NCI-H524 (cell line): ENCODE measurements at regions not wholly inside any gene's neighbourhood (a gene's known extent, or its start where the extent isn't known, plus 50 kb on each side); places are given as distances from the start of the nearest gene placed in this dataset.
A peak's percentile ranks its signal among the peaks of the same experiment; 100 is the strongest.

Experiments
- DNase-seq, 2 experiments: peaks; one replicate each; lab custom pipeline; 2025; lab: John Stamatoyannopoulos, UW

DNA sequence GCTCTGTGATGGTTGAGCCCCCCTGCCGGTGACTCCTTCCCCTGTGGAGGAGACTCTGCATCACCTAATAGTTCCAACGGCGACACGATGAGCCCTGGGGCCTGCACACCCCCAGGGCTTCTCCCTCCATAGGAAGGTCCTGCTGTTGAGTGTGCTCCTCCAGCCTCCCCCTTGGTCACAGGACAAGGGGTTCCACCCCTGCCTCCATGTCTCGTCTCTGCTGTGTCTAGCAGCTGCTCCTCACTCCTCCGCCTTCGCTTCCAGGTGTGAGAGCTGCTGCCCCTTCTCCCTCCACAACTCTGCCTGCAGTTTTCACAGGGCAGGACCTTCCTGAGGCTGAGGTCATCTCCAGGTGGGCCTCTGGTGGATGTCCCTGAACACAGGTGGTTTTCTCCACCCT is 1416.1 kb downstream of the TBC1D22A start:
- DNase-seq = no peak

DNA sequence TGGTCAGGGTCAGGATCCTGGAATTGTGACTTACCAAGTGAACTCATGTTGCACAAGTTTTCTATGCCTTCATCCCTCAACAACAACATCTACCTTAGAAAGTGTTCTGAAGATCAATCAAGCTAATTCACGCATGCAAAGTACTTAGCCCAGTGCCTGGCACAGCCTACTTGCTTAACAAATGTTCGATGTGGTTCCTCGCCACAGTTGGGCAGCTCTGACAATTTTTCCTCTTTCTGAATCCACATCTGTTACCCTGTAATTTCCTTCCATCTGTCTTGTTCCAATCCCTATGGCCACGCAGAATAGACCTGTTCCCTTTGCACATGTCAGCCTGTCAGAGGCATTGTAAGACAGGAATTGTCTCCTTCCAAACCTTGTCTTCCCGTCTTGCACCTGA is 1415.2 kb downstream of the TBC1D22A start:
- peak; percentile 13 to 66 for DNase-seq

DNA sequence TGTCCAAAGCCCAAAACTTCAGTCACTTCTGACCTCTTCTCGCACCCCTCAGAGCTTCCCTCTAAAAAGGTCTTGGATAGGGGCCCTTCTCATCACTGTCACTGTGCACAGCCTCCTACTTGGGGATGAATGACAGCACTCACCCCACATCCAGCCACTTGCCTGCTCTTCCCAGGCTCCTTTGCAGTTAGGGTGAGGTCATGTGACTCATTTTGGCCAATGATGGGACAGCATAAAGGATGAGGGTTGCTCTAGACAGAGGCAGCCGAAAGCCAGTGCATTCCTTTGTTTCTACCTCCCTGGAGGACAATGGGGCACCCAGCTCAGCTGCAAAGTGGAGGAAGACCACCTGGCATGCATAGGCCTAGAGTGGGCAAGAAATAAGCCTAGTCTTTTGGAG is 1413.3 kb downstream of the TBC1D22A start:
- no peak for DNase-seq

DNA sequence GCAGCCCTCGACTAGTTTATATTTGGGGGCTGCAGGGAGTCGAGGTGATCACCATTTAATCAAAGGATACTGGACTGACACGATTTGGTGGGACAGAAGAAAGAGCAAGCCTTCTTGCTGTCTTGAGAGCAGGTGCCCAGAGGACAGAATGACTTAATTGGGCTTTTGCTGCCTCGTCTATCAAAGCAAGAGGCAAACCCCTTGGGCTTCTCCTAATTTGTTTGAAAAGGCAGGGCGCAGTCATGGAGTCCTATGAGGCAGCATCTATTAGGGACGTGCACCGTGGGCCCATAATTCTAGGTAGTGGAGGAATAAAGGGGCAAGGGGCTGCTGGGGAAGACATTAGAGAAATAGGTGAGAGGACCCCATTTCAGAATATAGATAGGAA is 1411.3 kb downstream of the TBC1D22A start:
- DNase-seq = no peak

DNA sequence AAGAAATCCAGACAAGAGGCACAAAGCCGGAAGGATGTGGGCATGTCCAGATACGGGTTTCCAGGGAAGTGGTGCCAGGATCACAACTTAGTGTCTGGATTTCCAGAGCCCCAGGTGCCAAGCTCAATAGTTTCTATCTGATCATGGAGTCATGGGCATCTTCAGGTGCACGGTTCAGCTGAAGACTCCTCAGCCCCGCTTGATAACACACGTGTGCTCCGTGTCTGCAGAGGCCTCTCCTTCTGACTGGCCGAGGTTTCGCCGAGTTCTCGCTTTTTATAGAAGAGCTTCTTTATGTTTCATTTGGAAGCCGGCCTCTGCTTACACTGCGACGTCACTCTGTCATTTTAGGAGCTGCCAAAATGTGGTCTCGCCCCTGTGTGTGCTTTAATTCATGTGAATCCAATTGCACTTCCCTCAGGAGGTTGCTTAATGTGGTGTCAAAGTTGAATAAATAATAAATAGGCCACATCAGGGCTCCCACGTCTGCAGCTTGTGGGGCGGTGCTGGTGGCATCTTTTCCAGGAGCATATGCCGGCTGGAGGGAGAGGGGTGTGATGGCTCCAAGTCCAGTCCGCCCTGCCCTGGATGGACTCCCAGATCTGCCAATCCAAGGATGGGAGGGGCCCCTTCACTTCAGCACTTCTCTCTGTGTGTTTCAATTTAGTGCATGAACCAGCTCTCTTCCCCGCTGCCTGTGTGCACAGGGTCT is 1410.8 kb downstream of the TBC1D22A start:
- DNase-seq = no peak

DNA sequence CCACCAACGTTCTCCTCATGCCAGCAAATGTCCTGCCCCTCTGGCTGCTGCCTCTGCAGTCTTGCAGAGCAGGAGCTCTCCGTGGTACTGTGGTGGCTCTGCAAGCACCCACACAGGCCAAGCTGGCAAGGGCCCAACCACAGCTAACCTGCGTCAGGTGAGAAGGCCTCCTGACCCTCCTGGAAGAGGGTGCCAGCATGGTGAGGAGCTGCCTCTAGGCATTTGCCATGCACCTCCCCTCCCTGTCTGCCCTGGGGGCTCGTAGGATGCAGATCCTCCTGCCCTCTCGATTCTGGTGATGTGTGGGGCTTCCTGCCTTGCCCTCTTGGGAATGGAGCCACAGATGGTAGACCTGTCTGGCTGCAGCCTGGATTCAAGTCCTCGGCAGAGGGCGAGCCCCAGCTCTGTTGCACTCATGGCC is 1408.8 kb downstream of the TBC1D22A start:
- DNase-seq = no peak

DNA sequence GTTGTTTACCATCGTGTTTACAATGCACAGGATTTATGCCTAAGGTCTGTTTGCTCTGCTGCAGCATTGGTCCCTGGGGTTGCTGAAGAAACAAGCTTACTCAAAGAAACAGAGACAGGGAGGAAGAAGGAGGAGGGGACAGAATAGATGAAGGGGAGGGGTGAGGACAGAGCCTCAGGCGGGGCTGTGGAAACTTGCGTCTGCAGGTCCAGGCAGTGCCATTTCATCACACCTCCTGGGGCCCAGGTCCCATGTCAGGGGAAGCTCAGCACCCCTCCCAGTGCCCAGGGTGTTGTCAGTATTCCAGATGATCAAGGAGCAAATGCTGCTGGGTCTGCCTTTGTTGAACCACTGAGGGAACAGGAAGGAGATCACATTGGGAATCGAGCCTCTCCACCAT is 1406.8 kb downstream of the TBC1D22A start:
- no peak for DNase-seq

DNA sequence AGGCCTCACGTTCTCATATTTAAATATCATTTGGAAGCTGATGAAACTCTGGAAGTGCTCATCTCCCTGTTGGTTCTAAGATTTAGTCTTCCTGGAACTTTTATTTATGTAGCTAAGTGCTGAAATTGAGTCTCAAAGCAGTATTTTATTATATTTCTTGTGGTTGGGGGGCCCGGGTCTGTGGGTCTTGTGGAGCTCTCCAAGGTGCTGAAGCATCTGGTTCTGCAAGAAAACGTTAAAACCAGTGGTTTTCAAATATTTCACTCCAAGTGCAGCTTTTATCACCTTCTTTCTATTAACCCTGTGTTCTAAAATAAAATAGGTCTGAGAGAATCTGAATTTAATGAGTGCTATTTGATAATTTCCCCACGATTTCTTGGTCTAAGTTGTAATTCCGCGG is 1404.8 kb downstream of the TBC1D22A start:
- no peak for DNase-seq

DNA sequence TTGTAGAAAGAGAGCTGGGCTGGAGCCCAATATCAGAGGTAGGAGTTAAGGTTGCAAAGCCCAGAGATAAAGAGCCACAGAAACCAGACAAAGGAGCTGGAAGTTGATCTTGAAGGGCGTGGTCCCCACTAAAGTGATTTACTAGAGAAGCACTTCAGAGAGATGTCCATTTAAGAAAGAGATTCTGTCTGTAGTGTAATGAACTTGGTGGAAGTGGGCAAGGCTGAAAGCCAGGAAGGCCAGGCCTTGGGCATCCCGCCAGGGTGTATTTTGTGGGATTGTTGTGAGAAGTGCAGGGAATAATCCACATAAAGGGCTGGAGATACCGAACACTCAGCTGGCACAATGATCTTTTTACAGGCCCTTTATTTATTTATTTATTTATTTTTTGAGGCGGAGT is 1398.8 kb downstream of the TBC1D22A start:
- DNase-seq = no peak

DNA sequence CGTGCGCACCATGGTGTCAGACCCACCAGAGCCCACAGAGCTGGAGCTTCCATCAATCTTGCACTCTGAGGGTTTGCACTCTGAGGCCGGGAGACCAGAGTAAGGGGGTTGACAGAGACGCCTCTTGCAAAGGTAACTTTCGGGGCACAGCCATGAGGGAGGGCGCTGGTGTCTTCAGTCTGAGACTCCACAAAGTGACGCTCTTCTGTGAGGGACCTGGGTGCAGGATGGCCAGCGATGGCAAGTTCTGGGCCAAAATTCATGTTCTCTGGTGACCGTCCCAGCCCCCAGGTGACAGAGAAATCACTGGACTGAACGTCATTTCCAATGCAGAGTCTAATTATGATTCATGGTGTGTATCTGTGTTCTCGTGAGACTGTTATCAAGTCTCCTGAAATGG is 1395.2 kb downstream of the TBC1D22A start:
- no peak for DNase-seq

DNA sequence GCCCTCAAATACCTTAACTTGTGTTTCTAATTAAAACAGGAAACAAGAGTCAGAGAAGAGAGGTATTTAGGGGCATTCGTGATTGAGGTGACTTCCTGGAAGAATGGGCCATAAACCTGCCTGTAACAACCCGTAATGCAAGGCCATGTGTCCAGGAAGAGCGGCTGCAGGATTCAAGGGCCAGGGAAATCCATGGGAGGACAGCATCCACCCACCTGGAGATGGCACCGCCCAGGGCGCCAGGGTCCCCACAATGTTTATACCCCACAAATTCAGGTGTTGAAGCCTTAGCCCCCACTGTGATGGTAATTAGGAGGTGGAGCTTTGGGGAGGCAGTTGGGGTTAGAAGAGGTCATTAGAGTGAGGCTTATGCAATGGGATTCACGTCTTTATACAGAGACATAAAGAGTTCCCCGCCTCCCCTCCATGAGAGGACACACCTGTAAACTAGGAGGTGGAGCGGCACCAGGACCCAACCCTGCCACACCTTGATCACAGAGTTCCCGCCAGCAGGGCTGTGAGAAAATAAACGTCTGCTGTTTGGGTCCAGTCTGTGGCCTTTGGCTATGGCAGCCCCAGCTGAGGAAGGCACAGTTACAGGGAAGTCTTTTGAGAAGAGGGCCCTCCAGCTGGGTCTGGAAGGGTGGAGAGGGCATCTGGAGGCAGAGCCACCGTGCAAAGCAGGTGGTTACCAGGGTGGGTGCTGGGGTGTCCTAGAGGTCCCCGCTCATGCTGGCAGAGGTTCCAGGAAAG is 1394.3 kb downstream of the TBC1D22A start:
- no peak for DNase-seq

DNA sequence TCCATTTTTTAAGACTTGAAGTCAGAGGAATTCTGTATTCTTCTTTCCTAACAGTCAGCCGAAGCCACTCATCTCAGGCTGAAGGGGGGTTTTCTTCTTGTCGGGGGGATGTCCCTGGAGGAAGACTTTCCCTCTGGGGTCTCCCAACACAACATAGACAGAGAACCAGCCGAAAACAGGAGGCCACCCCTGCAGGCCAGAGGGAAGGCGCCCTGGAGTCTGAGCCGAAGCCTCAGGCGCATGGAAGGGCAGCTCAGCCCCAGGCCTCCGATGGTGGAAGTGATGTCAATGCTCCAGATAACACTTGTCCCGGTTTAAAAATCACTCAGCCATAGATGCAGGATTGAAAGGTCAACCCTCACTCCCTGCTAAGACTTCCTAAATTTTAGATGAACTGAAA is 1393.0 kb downstream of the TBC1D22A start:
- no peak for DNase-seq

DNA sequence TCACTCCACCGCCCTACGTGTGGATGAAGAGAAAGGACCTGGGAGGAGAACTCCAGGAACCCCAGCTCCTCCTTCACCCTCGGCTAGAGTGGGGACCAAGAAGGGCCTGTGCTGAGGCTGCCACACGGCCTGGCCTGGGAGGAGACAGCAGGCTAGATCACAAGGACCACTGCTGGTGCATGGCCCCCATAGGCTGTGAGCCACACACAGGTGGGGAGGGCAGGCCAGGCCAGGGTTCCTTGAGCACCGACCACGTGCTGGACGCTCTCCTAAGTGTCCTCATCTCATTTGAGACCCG is 1392.4 kb downstream of the TBC1D22A start:
- DNase-seq = no peak

DNA sequence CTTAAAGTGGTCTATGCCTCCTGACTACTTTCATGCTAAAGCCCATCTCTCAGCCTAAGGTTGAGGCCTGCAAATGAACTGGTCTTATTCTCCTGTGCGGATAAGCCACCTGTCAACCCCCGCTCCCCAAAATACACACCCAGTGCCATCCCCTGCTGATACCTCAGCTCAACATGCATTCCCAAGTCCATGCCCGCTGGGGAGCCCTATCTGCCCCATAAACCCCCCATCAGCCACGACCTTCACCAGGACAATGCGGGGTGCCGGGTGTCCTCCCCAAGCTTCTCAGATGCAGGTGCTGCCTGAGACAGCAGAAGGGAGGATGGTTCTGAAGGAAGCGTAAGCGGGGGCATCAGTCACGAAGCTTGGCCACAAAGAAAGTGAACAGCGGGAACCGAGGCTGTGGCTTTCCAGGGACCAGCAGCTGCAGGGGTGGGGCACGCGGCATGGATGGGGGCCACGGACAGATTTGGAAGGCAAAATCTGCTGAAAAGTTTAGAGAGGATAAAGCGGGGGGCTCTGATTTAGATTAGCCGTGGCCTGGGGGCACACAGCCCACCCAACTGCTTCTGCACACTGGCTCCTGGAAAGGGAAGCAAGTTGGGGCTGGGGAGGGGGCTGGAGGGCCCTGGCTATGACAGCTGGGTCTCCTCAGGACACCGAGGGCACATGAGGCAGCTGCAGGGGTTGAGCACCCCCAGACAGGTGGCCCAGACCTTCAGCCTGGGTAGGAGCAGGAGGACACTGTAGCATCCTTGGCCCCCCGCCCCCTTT is 1391.9 kb downstream of the TBC1D22A start:
- DNase-seq = no peak

DNA sequence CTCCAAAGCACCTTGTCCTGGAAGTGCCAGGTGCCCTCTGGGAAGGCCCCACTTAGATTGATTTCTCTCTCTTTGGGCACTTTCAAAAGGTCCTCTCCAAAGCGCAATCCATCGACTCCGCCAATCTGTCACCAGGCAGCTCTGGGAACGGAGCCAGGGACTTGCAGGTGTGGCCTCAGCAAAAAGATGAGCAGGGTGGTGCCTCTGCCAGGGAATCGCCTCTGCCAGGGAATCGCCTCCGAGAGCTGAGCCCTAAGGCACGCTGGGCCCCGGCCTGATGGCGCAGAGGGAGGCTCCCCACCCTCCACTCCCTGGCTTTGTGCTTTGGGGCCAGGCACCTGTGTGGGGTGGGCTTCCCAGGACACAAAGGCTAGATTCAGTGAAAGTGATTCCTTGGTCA is 1391.3 kb downstream of the TBC1D22A start:
- peak; percentile 51 to 87 for DNase-seq

DNA sequence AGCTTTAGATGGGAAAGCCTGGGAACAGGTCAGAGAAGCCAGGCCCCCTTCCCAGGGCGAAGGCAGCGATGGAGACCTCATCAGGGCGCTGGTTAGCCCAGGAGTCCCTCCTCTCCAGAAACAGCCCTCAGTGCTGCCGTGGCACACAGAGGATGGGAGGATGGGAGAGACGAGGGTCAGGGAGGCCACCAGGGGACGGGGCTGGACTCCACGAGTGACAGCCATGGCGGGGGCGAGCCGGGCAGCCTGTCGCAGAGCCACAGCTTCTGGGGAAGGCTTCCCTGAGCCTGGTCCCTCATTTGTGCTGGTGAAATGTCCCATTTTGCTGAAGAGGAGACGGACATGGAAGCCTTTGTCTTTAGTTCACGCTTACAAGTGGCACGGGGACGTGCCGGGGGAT is 1390.5 kb downstream of the TBC1D22A start:
- DNase-seq = no peak

DNA sequence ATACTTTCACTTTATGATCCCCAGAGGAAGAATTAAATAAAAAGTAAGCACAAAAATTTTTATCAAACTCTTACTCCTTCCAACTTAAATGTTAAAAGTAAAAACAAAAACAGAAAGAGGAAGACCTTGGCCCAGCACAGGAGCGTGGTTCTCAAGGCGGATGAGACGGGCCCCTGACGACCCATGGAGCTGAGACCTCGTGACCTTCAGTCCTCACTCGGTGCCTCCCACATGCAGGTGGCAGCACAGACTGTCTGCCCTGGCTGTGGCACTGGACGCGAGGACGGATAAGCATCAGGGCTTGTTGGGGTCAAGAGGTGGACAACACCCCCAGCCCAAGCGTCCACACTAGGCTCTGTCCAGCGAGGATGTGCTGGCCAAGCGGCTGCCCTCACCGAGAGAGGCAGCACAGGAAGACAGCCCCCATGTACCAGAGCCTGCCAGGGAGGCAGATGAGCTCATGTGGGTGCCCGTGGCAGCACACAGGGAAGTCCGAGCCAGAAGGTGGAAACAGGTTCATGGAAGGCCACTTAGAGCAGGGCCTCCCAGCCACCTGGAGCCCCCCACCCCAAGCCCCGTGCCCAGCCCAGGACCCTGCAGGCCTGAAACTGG is 1389.8 kb downstream of the TBC1D22A start:
- no peak for DNase-seq

DNA sequence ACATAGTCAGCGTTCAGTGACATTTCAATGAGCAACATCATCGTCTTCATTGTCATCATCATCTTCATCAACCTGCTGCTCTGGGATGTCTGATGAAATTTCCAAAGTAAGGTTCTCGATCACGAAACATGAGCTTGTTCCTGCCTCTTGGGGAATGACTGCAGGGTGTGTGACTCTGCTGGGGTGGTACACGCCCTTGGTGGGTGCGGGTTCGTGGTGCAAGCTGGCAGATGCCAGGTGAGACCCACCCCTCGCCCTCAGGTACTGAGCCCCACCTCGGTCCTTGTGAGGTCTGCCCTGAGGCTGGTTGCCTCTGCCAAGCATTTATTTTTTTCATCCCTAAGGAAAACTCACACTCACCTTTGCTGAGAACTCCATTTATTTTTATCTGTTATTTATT is 1389.2 kb downstream of the TBC1D22A start:
- DNase-seq = no peak

DNA sequence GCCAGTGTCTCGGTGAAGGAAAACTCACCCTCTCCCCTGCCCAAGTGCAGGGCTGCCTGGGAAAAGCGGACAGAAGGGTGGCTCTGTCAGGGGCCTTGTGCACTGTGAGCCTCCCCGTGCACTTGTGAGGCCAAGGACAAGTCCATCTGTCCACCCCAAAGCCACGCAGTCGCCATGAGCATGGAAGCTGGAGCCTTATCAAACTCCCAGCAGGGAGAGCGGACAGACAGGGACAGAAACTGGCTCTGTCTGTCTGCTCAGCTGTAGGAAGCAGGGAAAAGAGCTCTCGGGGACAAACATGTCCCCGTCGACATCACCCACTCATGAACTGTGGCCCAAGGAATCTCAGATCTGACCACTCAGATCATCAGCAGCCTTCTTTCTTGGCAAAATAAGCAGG is 1385.4 kb downstream of the TBC1D22A start:
- no peak for DNase-seq

DNA sequence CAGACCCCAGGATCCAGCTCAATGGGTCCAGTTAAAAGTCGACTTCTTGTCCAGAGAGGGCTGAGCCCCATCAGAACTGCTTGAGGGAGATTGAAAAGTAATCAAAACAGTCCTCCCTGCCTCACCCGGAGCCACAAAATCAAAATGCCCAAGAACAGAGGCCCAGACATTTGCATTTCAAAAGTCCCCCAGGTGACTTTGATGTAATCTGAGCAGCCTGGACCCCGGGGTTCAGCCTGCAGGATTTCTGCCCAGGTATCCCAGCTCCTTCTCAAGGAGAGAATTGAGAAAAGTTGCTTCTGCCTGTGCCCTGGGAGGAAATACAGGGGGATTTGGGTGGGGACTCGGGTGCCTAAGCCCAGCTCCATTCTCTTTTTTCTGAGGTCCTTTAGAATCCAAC is 1385.0 kb downstream of the TBC1D22A start:
- no peak for DNase-seq

DNA sequence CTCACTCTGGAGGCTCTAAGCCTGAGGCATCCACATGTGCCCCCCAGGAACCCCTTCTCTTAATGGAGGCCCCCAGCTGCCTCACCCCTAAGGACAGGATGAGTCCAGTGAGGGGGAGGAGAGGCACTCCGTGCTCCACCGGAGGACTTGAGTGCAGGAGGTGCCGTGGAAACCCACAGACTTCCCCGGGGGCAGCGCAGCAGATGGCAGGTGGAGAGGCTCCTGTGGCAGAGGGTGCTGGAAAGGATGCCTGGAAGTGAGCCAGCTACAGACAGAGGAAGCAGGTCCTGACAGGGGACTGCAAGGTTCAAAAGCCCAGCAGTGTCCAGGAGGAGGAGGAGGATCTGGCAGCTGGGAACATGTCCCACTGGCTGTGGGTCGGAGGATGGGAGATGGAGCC is 1384.0 kb downstream of the TBC1D22A start:
- peak; percentile 65 to 83 for DNase-seq

DNA sequence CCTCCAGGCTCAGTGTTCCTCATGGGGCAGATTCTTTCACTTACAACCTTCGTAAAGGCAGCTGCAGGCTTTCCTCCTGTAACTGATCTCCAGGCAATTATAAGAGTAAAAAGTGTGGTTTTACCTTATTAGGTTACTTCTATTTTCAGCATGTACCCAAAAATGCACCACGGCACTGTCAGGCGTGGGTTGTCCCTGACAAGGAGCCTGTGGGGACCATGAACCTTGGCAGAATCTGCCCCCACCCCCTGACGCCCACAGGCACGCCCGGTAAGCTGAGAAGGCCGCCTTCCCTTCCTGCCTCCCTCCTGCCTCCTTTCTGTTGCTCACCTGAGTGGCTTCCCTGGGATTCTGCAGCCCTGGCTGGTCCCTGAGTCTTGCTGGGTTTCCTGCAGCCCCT is 1383.3 kb downstream of the TBC1D22A start:
- DNase-seq = no peak

DNA sequence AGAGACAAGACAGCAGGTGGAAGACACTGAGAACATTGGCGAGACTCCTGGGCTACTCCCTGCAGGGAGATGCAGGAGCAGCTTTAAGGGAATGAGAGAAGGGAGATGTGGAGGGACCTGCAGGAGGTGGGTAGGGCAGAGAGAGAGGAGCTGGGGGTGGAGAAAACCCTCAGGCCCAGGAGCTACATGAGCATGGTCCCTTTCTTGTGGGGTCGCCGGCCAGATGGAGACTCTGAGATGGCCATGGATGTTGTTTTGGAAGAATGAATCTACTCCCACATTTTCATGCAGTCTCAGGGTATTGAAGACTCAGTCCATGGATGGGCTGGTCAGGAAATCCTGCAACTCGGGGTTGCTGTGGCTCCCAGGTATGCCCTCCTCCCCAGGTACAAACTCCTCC is 1381.9 kb downstream of the TBC1D22A start:
- no peak for DNase-seq
